HL-60 (cell line): ENCODE measurements at regions not wholly inside any gene's neighbourhood (a gene's known extent, or its start where the extent isn't known, plus 50 kb on each side); places are given as distances from the start of the nearest gene placed in this dataset.

Experiments used
- DNase-seq, 2 experiments: peaks; one replicate each; pipeline ENCODE4 v3.0.0-alpha.2; 2010 to 2020; ENCODE audit warnings: low read depth in 1 of 2, low spot score in 1 of 2
- H3K27ac ChIP-seq: fragments of 250-450 bp; sonication (Bioruptor Pico); replicated peaks from 2 replicates; pipeline ENCODE4 v1.5.1; 2020; ENCODE audit warnings: mild to moderate bottlenecking, moderate library complexity
- H3K27me3 ChIP-seq: fragments of 250-450 bp; sonication (Bioruptor Pico); 2 replicates; pipeline ENCODE4 v1.5.1; 2021; ENCODE audit warnings: mild to moderate bottlenecking, moderate library complexity; ENCODE audit not compliant: insufficient read depth, poor library complexity, severe bottlenecking
- H3K4me3 ChIP-seq: replicated peaks from 2 replicates; pipeline ENCODE4 v1.5.1; 2011; ENCODE audit warnings: mild to moderate bottlenecking, control low read depth, low read length; ENCODE audit not compliant: insufficient read depth
- CTCF ChIP-seq: IDR thresholded peaks from one replicate; pipeline ENCODE4 v1.5.1; 2011; ENCODE audit warnings: low read length, control low read depth, inconsistent platforms; ENCODE audit not compliant: insufficient read depth
- GABPA ChIP-seq: IDR thresholded peaks from 2 replicates; pipeline ENCODE4 v1.6.1; 2012; ENCODE audit warnings: low read depth
- POLR2AphosphoS5 ChIP-seq: IDR thresholded peaks from 2 replicates; pipeline ENCODE4 v1.6.1; 2012; ENCODE audit warnings: low read depth
- REST ChIP-seq: IDR thresholded peaks from 2 replicates; pipeline ENCODE4 v1.6.1; 2012; ENCODE audit warnings: low read depth; ENCODE audit not compliant: insufficient replicate concordance
- SPI1 ChIP-seq: IDR thresholded peaks from 2 replicates; pipeline ENCODE4 v1.6.1; 2012; ENCODE audit warnings: low read depth, mild to moderate bottlenecking, borderline replicate concordance

- TF ChIP-seq CTCF (no peak), GABPA (no peak), REST (no peak), SPI1 (no peak), POLR2AphosphoS5 (no peak)
- H3K4me3 ChIP-seq, result no peak overlapping the region
- H3K27me3 ChIP-seq, result no peaks in the 10 kb centered on the region
- H3K27ac ChIP-seq, result no peak overlapping the region
- no peak for DNase-seq
Measured at GRCh38 chr4:134601706-134602105, 400.1 kb upstream of the PABPC4L start.

- Histone ChIP-seq H3K27me3 (no peaks in the 10 kb centered on the region), H3K27ac (no peak overlapping the region), H3K4me3 (no peak overlapping the region)
- TF ChIP-seq SPI1 (no peak), CTCF (no peak), GABPA (no peak), REST (no peak), POLR2AphosphoS5 (no peak)
- no peak for DNase-seq
Measured at GRCh38 chr4:134591326-134591725, 389.7 kb upstream of the PABPC4L start.

GRCh38 chr4:134585972-134586371, 384.4 kb upstream of the PABPC4L start:
- TF ChIP-seq CTCF, result no peak
- no peak for TF ChIP-seq SPI1
- no peak for TF ChIP-seq POLR2AphosphoS5
- TF ChIP-seq GABPA, result no peak
- no peak for TF ChIP-seq REST

More at GRCh38 chr4:134585972-134586371, 384.4 kb upstream of the PABPC4L start:
- Histone ChIP-seq H3K27me3 (no peaks in the 10 kb centered on the region), H3K4me3 (no peak overlapping the region), H3K27ac (no peak overlapping the region)
- DNase-seq, result no peak
